HEK293 (cell line): ENCODE measurements at regions not wholly inside any gene's neighbourhood (a gene's known extent, or its start where the extent isn't known, plus 50 kb on each side); places are given as distances from the start of the nearest gene placed in this dataset.

Experiments used
- ZBTB48 ChIP-seq: fragments of 450-650 bp; formaldehyde crosslinking; IDR thresholded peaks from 2 replicates; pipeline ENCODE4 v1.5.1; 2016; ENCODE audit warnings: missing biosample characterization, missing genetic modification characterization
- ZFP41 ChIP-seq: fragments of 450-650 bp; formaldehyde crosslinking; IDR thresholded peaks from 2 replicates; pipeline ENCODE4 v1.5.1; 2016; ENCODE audit warnings: missing biosample characterization, missing genetic modification characterization, borderline replicate concordance
- ZNF140 ChIP-seq: fragments of 450-650 bp; formaldehyde crosslinking; IDR thresholded peaks from 2 replicates; pipeline ENCODE4 v1.5.1; 2016; ENCODE audit warnings: missing biosample characterization, missing genetic modification characterization
- ZNF174 ChIP-seq: fragments of 450-650 bp; formaldehyde crosslinking; IDR thresholded peaks from 2 replicates; pipeline ENCODE4 v1.5.0; 2017; ENCODE audit warnings: missing biosample characterization, mild to moderate bottlenecking, missing genetic modification characterization
- ZNF37A ChIP-seq: fragments of 450-650 bp; IDR thresholded peaks from 2 replicates; pipeline ENCODE4 v1.5.1; 2018; ENCODE audit warnings: missing biosample characterization, missing genetic modification characterization
- ZNF391 ChIP-seq: fragments of 450-650 bp; formaldehyde crosslinking; IDR thresholded peaks from 2 replicates; pipeline ENCODE4 v1.5.1; 2016; ENCODE audit warnings: low read depth, missing biosample characterization, missing genetic modification characterization, borderline replicate concordance
- TF ChIP-seq, protein P1 (sequence below): fragments of 450-650 bp; formaldehyde crosslinking; conservative IDR thresholded peaks from 2 replicates; pipeline ENCODE4 v1.5.1; 2016; ENCODE audit warnings: low read depth, missing biosample characterization, missing genetic modification characterization
- TF ChIP-seq, protein P2 (sequence below): fragments of 450-650 bp; formaldehyde crosslinking; IDR thresholded peaks from 2 replicates; pipeline ENCODE4 v1.5.1; 2016; ENCODE audit warnings: missing biosample characterization, missing genetic modification characterization
- TF ChIP-seq, protein P3 (sequence below): fragments of 450-650 bp; formaldehyde crosslinking; IDR thresholded peaks from 2 replicates; pipeline ENCODE4 v1.5.1; 2016; ENCODE audit warnings: missing biosample characterization, missing genetic modification characterization
- TF ChIP-seq, protein P4 (sequence below): fragments of 450-650 bp; IDR thresholded peaks from 2 replicates; pipeline ENCODE4 v1.5.1; 2018; ENCODE audit warnings: missing biosample characterization, missing genetic modification characterization
- TF ChIP-seq, protein P5 (sequence below): fragments of 450-650 bp; formaldehyde crosslinking; IDR thresholded peaks from 2 replicates; pipeline ENCODE4 v1.5.1; 2016; ENCODE audit warnings: missing biosample characterization, missing genetic modification characterization
- TF ChIP-seq, protein P6 (sequence below): fragments of 450-650 bp; formaldehyde crosslinking; IDR thresholded peaks from 2 replicates; pipeline ENCODE4 v1.5.1; 2017; ENCODE audit warnings: missing biosample characterization, mild to moderate bottlenecking, missing genetic modification characterization, moderate library complexity

DNA sequence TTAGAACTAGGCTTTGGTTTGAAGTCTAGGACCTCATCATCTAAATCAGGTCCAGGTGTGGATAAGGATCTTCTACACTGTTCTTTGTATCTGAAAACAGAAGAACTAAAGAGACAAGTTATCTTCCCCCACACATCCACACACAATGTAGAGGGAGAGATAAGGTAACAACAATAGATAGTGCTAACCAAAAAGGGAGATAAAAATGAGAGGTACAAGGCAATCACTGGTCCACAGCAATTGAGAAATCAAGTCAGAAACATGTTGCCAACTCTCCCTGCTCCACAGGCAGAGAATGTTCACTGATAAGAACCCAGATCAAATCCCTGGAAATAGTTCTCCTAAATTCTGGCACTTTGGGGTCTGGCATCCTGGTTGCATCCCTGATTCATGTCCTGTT is 75.8 kb upstream of the LHX8 start:
- TF ChIP-seq, protein P1, sequence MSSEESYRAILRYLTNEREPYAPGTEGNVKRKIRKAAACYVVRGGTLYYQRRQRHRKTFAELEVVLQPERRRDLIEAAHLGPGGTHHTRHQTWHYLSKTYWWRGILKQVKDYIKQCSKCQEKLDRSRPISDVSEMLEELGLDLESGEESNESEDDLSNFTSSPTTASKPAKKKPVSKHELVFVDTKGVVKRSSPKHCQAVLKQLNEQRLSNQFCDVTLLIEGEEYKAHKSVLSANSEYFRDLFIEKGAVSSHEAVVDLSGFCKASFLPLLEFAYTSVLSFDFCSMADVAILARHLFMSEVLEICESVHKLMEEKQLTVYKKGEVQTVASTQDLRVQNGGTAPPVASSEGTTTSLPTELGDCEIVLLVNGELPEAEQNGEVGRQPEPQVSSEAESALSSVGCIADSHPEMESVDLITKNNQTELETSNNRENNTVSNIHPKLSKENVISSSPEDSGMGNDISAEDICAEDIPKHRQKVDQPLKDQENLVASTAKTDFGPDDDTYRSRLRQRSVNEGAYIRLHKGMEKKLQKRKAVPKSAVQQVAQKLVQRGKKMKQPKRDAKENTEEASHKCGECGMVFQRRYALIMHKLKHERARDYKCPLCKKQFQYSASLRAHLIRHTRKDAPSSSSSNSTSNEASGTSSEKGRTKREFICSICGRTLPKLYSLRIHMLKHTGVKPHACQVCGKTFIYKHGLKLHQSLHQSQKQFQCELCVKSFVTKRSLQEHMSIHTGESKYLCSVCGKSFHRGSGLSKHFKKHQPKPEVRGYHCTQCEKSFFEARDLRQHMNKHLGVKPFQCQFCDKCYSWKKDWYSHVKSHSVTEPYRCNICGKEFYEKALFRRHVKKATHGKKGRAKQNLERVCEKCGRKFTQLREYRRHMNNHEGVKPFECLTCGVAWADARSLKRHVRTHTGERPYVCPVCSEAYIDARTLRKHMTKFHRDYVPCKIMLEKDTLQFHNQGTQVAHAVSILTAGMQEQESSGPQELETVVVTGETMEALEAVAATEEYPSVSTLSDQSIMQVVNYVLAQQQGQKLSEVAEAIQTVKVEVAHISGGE (tag by site-specific recombination): no peak
- TF ChIP-seq, protein P2, sequence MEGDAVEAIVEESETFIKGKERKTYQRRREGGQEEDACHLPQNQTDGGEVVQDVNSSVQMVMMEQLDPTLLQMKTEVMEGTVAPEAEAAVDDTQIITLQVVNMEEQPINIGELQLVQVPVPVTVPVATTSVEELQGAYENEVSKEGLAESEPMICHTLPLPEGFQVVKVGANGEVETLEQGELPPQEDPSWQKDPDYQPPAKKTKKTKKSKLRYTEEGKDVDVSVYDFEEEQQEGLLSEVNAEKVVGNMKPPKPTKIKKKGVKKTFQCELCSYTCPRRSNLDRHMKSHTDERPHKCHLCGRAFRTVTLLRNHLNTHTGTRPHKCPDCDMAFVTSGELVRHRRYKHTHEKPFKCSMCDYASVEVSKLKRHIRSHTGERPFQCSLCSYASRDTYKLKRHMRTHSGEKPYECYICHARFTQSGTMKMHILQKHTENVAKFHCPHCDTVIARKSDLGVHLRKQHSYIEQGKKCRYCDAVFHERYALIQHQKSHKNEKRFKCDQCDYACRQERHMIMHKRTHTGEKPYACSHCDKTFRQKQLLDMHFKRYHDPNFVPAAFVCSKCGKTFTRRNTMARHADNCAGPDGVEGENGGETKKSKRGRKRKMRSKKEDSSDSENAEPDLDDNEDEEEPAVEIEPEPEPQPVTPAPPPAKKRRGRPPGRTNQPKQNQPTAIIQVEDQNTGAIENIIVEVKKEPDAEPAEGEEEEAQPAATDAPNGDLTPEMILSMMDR (tag by site-specific recombination): no peak
- TF ChIP-seq, protein P3, sequence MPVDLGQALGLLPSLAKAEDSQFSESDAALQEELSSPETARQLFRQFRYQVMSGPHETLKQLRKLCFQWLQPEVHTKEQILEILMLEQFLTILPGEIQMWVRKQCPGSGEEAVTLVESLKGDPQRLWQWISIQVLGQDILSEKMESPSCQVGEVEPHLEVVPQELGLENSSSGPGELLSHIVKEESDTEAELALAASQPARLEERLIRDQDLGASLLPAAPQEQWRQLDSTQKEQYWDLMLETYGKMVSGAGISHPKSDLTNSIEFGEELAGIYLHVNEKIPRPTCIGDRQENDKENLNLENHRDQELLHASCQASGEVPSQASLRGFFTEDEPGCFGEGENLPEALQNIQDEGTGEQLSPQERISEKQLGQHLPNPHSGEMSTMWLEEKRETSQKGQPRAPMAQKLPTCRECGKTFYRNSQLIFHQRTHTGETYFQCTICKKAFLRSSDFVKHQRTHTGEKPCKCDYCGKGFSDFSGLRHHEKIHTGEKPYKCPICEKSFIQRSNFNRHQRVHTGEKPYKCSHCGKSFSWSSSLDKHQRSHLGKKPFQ (tag by site-specific recombination): no peak
- TF ChIP-seq ZNF37A (tag by site-specific recombination): no peak
- TF ChIP-seq, protein P4, sequence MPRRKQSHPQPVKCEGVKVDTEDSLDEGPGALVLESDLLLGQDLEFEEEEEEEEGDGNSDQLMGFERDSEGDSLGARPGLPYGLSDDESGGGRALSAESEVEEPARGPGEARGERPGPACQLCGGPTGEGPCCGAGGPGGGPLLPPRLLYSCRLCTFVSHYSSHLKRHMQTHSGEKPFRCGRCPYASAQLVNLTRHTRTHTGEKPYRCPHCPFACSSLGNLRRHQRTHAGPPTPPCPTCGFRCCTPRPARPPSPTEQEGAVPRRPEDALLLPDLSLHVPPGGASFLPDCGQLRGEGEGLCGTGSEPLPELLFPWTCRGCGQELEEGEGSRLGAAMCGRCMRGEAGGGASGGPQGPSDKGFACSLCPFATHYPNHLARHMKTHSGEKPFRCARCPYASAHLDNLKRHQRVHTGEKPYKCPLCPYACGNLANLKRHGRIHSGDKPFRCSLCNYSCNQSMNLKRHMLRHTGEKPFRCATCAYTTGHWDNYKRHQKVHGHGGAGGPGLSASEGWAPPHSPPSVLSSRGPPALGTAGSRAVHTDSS (tag by site-specific recombination): no peak
- no peak for TF ChIP-seq ZNF174 (tag by site-specific recombination)
- no peak for TF ChIP-seq ZNF391
- TF ChIP-seq, protein P5, sequence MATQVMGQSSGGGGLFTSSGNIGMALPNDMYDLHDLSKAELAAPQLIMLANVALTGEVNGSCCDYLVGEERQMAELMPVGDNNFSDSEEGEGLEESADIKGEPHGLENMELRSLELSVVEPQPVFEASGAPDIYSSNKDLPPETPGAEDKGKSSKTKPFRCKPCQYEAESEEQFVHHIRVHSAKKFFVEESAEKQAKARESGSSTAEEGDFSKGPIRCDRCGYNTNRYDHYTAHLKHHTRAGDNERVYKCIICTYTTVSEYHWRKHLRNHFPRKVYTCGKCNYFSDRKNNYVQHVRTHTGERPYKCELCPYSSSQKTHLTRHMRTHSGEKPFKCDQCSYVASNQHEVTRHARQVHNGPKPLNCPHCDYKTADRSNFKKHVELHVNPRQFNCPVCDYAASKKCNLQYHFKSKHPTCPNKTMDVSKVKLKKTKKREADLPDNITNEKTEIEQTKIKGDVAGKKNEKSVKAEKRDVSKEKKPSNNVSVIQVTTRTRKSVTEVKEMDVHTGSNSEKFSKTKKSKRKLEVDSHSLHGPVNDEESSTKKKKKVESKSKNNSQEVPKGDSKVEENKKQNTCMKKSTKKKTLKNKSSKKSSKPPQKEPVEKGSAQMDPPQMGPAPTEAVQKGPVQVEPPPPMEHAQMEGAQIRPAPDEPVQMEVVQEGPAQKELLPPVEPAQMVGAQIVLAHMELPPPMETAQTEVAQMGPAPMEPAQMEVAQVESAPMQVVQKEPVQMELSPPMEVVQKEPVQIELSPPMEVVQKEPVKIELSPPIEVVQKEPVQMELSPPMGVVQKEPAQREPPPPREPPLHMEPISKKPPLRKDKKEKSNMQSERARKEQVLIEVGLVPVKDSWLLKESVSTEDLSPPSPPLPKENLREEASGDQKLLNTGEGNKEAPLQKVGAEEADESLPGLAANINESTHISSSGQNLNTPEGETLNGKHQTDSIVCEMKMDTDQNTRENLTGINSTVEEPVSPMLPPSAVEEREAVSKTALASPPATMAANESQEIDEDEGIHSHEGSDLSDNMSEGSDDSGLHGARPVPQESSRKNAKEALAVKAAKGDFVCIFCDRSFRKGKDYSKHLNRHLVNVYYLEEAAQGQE (tag by site-specific recombination): no peak
- no peak for TF ChIP-seq ZFP41 (tag by site-specific recombination)
- no peak for TF ChIP-seq ZNF140
- TF ChIP-seq ZBTB48 (tag by site-specific recombination): no peak
- TF ChIP-seq, protein P6, sequence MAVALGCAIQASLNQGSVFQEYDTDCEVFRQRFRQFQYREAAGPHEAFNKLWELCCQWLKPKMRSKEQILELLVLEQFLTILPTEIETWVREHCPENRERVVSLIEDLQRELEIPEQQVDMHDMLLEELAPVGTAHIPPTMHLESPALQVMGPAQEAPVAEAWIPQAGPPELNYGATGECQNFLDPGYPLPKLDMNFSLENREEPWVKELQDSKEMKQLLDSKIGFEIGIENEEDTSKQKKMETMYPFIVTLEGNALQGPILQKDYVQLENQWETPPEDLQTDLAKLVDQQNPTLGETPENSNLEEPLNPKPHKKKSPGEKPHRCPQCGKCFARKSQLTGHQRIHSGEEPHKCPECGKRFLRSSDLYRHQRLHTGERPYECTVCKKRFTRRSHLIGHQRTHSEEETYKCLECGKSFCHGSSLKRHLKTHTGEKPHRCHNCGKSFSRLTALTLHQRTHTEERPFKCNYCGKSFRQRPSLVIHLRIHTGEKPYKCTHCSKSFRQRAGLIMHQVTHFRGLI (tag by site-specific recombination): no peak
